PC-3 (cell line): ENCODE measurements at regions not wholly inside any gene's neighbourhood (a gene's known extent, or its start where the extent isn't known, plus 50 kb on each side); places are given as distances from the start of the nearest gene placed in this dataset.

Experiments used
- CTCF ChIP-seq: fragments of 300-600 bp; sonication (generic); conservative IDR thresholded peaks from 2 replicates; pipeline ENCODE4 v1.5.1; 2017; ENCODE audit warnings: antibody characterized with exemption, low read depth, mild to moderate bottlenecking, low read length
- EZH2phosphoT487 ChIP-seq: fragments of 300-600 bp; sonication (generic); IDR thresholded peaks from 2 replicates; pipeline ENCODE4 v1.6.1; 2018; ENCODE audit warnings: mild to moderate bottlenecking, antibody characterized with exemption, low read length, borderline replicate concordance

GRCh38 chr9:105168870-105169319, 75.6 kb upstream of the SLC44A1 start:
- TF ChIP-seq CTCF (no peak), EZH2phosphoT487 (no peak)
